OCI-LY1 (cell line): ENCODE measurements at regions not wholly inside any gene's neighbourhood (a gene's known extent, or its start where the extent isn't known, plus 50 kb on each side); places are given as distances from the start of the nearest gene placed in this dataset.

Experiments
- CTCF ChIP-seq: fragments of 200-600 bp; sonication (generic), shearing (Covaris generic); IDR thresholded peaks from 2 replicates; pipeline ENCODE4 v1.5.1; 2017; ENCODE audit warnings: mild to moderate bottlenecking, antibody characterized with exemption, low read length, moderate library complexity, mixed read lengths
- EZH2 ChIP-seq: fragments of 200-600 bp; sonication (generic), shearing (Covaris generic); IDR thresholded peaks from 2 replicates; pipeline ENCODE4 v1.8.0; 2017; ENCODE audit warnings: borderline replicate concordance, mixed run types, mild to moderate bottlenecking, antibody characterized with exemption, low read length, moderate library complexity, mixed read lengths

GRCh38 chr14:94689985-94690400, 77.8 kb downstream of the SERPINA3 start:
- TF ChIP-seq CTCF (no peak), EZH2 (no peak)
